Dendritic cell treated with granulocyte-macrophage colony-stimulating factor and Interleukin-4, amounts not matched to agents 40 ng/mL and 50 ng/mL, for 4 days (primary cell): ENCODE measurements at regions not wholly inside any gene's neighbourhood (a gene's known extent, or its start where the extent isn't known, plus 50 kb on each side); places are given as distances from the start of the nearest gene placed in this dataset.

Experiments
- H3K27ac Mint-ChIP-seq: one replicate; pipeline ENCODE4 v1.8.0; 2022; ENCODE audit warnings: mild to moderate bottlenecking, mixed read lengths
- H3K27me3 Mint-ChIP-seq: one replicate; pipeline ENCODE4 v1.8.0; 2022; ENCODE audit warnings: mild to moderate bottlenecking, mixed read lengths
- H3K36me3 Mint-ChIP-seq: one replicate; pipeline ENCODE4 v1.8.0; 2022; ENCODE audit warnings: low read depth, mixed read lengths
- H3K4me1 Mint-ChIP-seq: one replicate; pipeline ENCODE4 v1.8.0; 2022; ENCODE audit warnings: low read depth, mixed read lengths
- H3K4me3 Mint-ChIP-seq: one replicate; pipeline ENCODE4 v1.8.0; 2022; ENCODE audit warnings: mild to moderate bottlenecking, moderate library complexity, mixed read lengths
- H3K9me3 Mint-ChIP-seq: one replicate; pipeline ENCODE4 v1.8.0; 2022; ENCODE audit warnings: mixed read lengths
- intact Hi-C: fragments of 100-400 bp; cut with micrococcal nuclease; formaldehyde crosslinking; loops from one replicate; pipeline ENCODE4 v1.15.0; 2022

DNA sequence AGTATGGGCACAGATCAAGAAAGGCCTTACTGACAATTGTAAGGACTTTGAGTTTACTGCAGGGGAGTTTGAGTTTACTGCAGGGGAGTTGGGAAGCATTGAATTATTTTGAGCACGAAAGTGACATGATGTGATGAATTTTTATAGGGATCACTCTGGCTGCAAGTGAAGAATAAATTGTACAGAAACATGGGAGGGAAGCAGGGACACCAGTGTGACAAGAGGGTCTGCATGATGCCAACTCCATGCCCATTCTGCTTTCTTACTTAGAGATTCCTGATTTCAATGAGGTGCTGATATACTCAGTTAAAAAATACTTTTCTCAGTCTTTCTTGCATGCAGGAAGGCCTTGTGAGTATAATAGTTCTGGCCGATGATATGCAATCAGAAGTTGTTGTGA is 234.4 kb downstream of the CENPF start:
- Mint-ChIP-seq H3K4me1 (no peaks in the 10 kb centered on the region), H3K4me3 (no peak overlapping the region), H3K27me3 (no peaks in the 10 kb centered on the region), H3K36me3 (no peaks in the 10 kb centered on the region), H3K27ac (no peak overlapping the region), H3K9me3 (no peaks in the 10 kb centered on the region)
- intact Hi-C loops, result no loop called here

DNA sequence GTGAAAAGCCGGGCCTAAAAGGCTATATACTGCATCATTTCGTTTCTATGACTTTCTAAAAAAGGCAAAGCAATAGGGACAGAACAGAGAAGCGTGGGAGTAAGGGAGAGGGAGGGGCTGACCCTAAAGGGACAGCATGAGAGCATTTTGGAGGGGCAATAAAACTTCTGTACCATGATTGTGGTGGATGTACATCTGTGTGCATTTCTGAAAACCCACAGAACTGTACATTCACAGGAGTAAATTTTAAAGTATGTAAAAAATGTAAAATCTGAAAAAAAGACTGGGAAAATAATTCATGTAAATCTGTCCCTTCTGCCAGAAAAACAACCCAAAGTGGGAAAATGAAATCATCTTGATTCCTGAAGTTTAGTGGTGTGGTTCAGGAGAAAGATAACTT is 235.4 kb downstream of the CENPF start:
- H3K27me3 Mint-ChIP-seq, result no peaks in the 10 kb centered on the region
- no peaks in the 10 kb centered on the region for H3K36me3 Mint-ChIP-seq
- H3K4me1 Mint-ChIP-seq, result no peaks in the 10 kb centered on the region
- no peaks in the 10 kb centered on the region for H3K9me3 Mint-ChIP-seq
- intact Hi-C loops, result no loop called here
- no peak overlapping the region for H3K4me3 Mint-ChIP-seq
- no peak overlapping the region for H3K27ac Mint-ChIP-seq

DNA sequence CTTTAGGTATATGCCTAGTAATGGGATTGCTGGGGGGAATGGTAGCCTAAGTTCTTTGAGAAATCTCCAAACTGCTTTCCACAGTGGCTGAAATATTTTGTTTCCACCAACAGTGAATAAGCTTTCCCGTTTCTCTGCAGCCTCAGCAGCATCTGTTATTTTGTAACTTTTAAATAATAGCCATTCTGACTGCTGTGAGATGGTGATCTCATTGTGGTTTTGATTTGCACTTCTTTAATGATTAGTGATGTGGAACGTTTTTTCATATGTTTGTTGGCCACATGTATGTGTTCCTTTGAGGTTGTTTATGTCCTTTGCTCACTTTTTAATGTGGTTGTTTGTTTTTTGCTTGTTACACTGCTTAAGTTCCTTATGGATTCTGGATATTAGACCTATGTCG is 237.4 kb downstream of the CENPF start:
- Mint-ChIP-seq H3K36me3 (no peaks in the 10 kb centered on the region), H3K9me3 (no peaks in the 10 kb centered on the region), H3K27me3 (no peaks in the 10 kb centered on the region), H3K4me1 (no peaks in the 10 kb centered on the region), H3K4me3 (no peak overlapping the region), H3K27ac (no peak overlapping the region)
- intact Hi-C loops, result no loop called here

DNA sequence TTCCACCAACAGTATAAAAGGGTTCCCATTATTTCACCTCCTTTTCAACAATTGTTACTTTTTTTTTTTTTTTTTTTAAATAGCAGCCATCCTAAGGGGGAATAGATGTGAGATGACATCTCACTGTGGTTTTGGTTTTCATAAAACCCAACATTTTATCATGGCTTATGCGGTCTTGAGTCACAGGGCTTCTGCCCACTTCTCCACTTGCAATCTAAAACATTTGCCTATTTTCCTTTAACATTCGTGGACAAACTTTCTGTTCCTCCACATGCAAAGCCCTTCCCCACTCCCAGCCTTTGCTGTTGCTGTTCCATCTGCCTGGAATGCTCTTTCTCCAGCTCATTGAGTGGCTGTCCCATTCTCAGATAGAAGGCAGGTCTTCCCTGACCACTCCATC is 239.7 kb upstream of the KCNK2 start:
- Mint-ChIP-seq H3K27ac (no peak overlapping the region), H3K27me3 (no peaks in the 10 kb centered on the region), H3K4me3 (no peak overlapping the region), H3K36me3 (no peaks in the 10 kb centered on the region), H3K9me3 (no peaks in the 10 kb centered on the region), H3K4me1 (no peaks in the 10 kb centered on the region)
- intact Hi-C loops, result no loop called here

DNA sequence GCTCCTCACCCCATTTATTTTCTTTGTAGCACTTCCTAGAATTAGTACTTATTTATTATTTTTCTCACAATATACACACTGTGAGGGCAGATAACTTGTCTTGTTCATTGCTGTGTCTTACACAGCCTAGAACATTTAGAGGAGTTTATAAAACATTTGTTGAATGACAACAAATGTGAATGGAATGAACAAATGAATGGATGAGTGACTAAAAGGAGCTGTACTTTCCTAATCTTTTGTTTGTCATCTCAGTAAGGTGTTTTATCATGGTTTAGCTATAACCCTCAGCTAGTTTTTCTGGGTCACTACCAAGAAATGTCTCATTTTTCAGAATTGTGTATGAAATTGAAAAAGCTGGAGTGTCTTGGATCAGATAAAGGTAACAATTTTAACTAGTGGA is 239.3 kb upstream of the KCNK2 start:
- H3K27me3 Mint-ChIP-seq, result no peaks in the 10 kb centered on the region
- intact Hi-C loops, result no loop called here
- no peak overlapping the region for H3K27ac Mint-ChIP-seq
- no peaks in the 10 kb centered on the region for H3K4me1 Mint-ChIP-seq
- H3K4me3 Mint-ChIP-seq, result no peak overlapping the region
- H3K36me3 Mint-ChIP-seq, result no peaks in the 10 kb centered on the region
- no peaks in the 10 kb centered on the region for H3K9me3 Mint-ChIP-seq

DNA sequence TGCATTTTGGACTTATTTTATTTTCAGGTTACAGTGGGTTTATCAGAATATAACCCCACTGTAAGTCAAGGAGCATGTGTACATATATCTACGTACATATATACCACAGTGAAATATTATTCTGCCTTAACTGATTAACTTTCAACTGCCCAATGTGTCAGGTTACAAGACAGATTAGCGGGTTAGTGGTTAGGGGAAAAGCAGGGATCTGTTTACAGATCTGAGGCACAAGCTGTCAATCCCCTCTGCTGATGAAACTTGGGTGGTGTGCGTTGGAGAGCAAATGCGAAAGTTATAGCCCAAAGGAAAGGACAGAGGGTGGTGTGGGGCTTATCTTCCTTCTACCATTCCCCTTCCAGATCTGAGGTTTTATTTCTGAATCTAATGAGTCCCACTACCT is 238.2 kb upstream of the KCNK2 start:
- no peaks in the 10 kb centered on the region for H3K27me3 Mint-ChIP-seq
- no peak overlapping the region for H3K4me3 Mint-ChIP-seq
- H3K9me3 Mint-ChIP-seq, result no peaks in the 10 kb centered on the region
- H3K4me1 Mint-ChIP-seq, result no peaks in the 10 kb centered on the region
- no peaks in the 10 kb centered on the region for H3K36me3 Mint-ChIP-seq
- H3K27ac Mint-ChIP-seq, result no peak overlapping the region
- intact Hi-C loops, result no loop called here

DNA sequence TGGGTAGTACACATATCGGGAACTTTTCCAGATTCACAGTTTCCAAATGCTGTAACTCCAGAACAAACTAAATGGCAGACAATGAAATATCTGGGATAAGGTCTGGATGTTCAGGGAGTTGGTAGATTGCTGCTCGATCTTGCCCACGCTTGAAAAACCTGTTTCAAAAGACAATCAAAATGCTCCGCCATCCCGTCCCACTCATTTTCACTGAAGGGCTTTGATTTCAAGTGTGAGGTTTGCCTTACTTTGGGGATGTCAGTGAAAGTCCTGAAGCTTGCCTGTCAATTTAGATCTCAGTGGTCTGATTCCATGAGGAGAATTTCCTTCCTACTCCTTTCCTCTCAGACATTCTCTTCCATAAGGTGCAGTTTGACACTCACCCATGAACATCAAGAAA is 236.3 kb upstream of the KCNK2 start:
- H3K9me3 Mint-ChIP-seq, result no peaks in the 10 kb centered on the region

DNA sequence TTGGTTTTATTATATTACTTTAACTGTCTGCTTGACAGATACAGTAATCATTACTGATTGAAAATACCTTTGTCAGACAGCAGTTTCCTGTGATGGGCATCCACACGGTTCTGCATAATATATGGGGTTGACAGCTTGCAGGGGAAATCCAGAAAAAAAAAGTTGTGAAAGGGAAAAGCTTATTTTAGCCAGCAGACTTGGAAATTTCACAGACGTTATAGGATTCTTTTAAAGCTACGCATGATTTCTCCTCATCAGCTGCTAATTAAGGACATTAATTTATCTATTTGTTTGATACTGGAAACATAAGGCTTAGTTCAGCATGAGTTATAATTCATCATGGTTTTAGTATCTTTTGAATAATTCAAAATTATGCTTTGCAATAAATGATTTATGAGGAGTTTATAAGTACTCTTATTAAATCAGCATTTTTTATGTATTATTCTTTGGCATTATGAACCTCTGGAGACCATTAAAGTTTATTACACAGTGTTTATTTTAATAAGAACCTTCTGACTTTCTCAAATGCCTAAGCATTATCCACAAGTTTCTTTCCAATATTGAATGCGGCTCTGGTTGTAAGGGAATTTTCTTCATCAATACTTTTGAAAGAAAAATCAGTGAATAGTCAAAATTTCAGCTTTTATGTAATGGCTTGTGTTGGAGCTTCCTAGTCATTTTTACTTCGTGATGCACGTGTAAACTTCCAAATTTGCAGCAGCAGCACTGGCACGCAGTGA is 235.3 kb upstream of the KCNK2 start:
- intact Hi-C loops, result no loop called here
- Mint-ChIP-seq H3K36me3 (no peaks in the 10 kb centered on the region), H3K9me3 (no peaks in the 10 kb centered on the region), H3K27ac (no peak overlapping the region), H3K27me3 (no peaks in the 10 kb centered on the region), H3K4me1 (no peaks in the 10 kb centered on the region), H3K4me3 (no peak overlapping the region)

More for the DNA sequence above, 236.3 kb upstream of the KCNK2 start:
- no peaks in the 10 kb centered on the region for H3K4me1 Mint-ChIP-seq
- H3K27me3 Mint-ChIP-seq, result no peaks in the 10 kb centered on the region
- no peak overlapping the region for H3K27ac Mint-ChIP-seq
- no peak overlapping the region for H3K4me3 Mint-ChIP-seq
- intact Hi-C loops, result no loop called here
- no peaks in the 10 kb centered on the region for H3K36me3 Mint-ChIP-seq

DNA sequence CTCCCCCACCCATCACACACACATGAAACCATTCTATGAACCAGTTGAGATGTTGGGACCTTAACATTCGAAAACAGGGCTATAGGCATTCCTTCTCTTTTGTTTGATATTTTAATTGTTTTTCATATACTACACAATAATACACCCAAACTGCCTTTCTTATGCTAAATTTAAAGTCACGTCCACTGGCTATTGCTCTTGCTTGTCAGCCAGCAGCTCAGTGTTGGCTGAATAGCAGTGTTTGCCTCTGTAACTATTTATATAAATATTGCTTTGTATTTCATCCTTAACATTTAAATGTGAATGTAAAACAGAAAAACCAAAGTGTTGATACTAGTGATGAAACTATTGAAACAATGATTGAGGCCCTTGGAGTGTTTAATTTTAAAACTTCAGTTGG is 234.4 kb upstream of the KCNK2 start:
- no peaks in the 10 kb centered on the region for H3K36me3 Mint-ChIP-seq
- no peaks in the 10 kb centered on the region for H3K9me3 Mint-ChIP-seq
- H3K27ac Mint-ChIP-seq, result no peak overlapping the region
- H3K4me3 Mint-ChIP-seq, result no peak overlapping the region
- intact Hi-C loops, result no loop called here
- no peaks in the 10 kb centered on the region for H3K27me3 Mint-ChIP-seq
- H3K4me1 Mint-ChIP-seq, result no peaks in the 10 kb centered on the region

DNA sequence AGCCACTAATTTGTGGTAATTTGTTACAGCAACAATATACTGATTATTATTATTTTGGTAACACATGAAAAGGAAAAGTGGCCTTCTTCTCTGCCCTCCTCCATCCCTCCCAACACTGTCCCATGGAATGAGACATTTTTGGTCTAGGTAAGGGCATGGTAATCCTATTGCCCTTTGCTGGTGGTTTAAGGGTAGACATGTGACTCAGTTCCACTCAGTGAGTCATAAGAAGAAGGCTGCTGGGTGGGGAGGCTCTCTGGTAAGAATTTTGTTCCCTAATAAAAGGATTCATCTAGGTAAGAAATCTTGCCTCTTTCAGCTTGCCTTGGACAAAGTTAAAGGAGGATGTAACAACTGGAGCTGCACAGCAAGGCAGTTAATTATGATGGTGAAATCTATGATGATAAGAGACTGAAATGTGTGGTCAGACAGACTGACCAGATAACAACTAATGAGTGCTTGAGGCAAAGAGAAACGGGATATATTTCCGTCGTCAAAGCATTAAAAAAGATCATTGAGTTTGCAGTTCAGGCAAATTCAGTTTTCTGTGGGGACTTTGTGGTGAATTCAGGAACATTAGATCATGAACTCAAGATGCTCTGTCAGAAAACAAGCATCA is 232.0 kb upstream of the KCNK2 start:
- no peaks in the 10 kb centered on the region for H3K4me1 Mint-ChIP-seq
- intact Hi-C loops, result no loop called here
- H3K27ac Mint-ChIP-seq, result no peak overlapping the region
- no peak overlapping the region for H3K4me3 Mint-ChIP-seq
- no peaks in the 10 kb centered on the region for H3K27me3 Mint-ChIP-seq
- no peaks in the 10 kb centered on the region for H3K9me3 Mint-ChIP-seq
- no peaks in the 10 kb centered on the region for H3K36me3 Mint-ChIP-seq

DNA sequence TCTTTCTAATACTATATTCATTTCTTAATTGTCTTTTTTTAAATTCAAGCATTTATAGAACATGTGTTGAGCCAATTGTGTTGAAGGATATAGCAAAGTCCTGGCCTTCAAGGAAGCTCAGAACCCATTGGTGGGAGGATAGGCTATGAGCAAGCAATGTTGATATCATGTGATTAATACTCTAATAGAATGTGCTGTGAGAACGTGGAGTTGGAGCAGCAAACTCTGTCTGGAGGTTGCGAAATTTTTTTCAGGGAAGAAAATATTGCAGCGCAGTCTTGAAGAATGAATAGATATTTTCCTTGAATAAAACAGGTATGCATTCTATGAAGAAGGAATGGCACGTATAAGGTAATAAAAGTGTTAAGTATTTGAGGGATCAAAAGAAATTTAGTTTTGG is 229.2 kb upstream of the KCNK2 start:
- H3K27ac Mint-ChIP-seq, result no peak overlapping the region
- intact Hi-C loops, result no loop called here
- H3K27me3 Mint-ChIP-seq, result no peaks in the 10 kb centered on the region
- H3K36me3 Mint-ChIP-seq, result no peaks in the 10 kb centered on the region
- no peaks in the 10 kb centered on the region for H3K9me3 Mint-ChIP-seq
- H3K4me3 Mint-ChIP-seq, result no peak overlapping the region
- H3K4me1 Mint-ChIP-seq, result no peaks in the 10 kb centered on the region

DNA sequence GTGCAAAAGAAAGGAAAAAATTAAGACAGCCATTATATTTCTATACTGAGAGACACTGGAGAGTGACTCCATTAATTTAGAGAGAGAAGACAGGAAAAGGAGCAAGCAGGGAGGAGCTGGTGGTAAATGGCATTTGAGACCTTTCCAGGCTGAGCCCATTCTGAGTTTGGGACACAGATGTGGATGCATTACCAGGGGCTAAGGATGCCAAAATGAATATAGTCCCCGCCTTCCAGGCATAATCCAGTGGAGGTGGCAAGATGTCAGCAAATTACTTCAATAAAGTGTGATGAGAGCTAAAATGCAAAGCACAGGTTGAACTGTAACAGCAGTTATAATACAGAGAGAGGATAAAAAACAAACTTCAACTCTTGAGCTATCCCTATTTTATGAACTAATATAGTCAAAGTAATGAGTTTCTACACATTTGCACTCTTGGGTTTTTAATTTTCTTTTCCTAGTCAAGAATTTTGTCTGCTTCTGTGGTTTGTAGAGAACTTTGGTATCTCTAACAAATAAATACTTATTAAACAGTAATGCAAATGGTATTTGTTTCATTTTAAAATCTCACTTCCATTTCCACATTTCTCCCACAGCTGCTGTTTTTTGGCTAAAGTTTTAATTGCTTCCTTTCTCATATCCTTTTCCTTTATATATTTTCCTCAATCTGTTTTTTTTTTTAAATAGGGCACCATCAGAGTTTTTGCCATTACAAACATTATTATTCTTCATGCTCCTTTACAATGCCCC is 228.2 kb upstream of the KCNK2 start:
- intact Hi-C loops, result no loop called here
- Mint-ChIP-seq H3K27me3 (no peaks in the 10 kb centered on the region), H3K36me3 (no peaks in the 10 kb centered on the region), H3K4me1 (no peaks in the 10 kb centered on the region), H3K27ac (no peak overlapping the region), H3K4me3 (no peak overlapping the region), H3K9me3 (no peaks in the 10 kb centered on the region)

DNA sequence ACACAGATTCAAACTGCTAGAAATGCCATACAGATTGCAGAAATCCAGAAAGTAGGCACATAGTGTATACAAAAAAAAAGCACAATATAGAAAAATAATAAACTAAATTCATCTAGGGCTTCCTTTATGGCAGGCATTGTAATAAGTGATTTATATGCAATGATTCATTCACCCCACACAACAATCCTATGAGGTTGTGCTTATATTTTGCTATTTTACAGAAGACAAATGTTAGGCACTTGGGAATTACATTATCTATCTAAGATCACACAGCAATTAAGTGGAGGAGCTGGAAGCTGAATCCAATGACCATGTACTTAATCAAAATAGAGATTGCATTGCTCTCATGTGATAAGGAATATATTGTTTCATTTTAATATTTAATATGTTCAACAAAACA is 225.7 kb upstream of the KCNK2 start:
- Mint-ChIP-seq H3K9me3 (no peaks in the 10 kb centered on the region), H3K4me3 (no peak overlapping the region), H3K27ac (no peak overlapping the region), H3K4me1 (no peaks in the 10 kb centered on the region), H3K27me3 (no peaks in the 10 kb centered on the region), H3K36me3 (no peaks in the 10 kb centered on the region)
- intact Hi-C loops, result no loop called here

DNA sequence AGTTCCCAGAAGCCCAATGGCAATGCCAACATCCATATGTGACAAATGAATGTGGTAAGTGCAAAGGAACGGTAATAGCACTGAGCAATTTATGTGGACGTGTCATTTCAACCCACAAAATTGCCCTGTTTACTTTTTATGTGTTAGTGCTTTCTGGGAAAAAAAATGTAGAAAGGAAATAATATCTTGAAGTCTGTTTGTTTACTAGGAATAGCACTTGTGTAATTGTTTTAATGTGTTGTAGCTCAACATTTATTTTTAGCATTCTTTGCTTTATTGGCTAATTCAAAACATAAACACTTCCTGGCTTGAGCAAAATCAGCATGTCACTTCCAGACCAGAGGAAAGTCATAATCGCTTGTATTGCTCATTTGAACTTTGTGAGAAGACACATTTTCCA is 224.8 kb upstream of the KCNK2 start:
- intact Hi-C loops, result no loop called here
- no peaks in the 10 kb centered on the region for H3K27me3 Mint-ChIP-seq
- H3K9me3 Mint-ChIP-seq, result no peaks in the 10 kb centered on the region
- H3K4me1 Mint-ChIP-seq, result no peaks in the 10 kb centered on the region
- H3K4me3 Mint-ChIP-seq, result no peak overlapping the region
- no peaks in the 10 kb centered on the region for H3K36me3 Mint-ChIP-seq
- H3K27ac Mint-ChIP-seq, result no peak overlapping the region
